Neural progenitor cell (in vitro differentiated cells): ENCODE measurements at regions not wholly inside any gene's neighbourhood (a gene's known extent, or its start where the extent isn't known, plus 50 kb on each side); places are given as distances from the start of the nearest gene placed in this dataset.

Experiments used
- DNase-seq: peaks from one replicate; pipeline ENCODE4 v3.0.0-alpha.2; 2016; ENCODE audit warnings: low spot score
- H2AFZ ChIP-seq: fragments of 200-600 bp; sonication (generic); replicated peaks from 2 replicates; pipeline ENCODE4 v1.6.1; 2016; ENCODE audit warnings: antibody characterized with exemption
- H3F3A ChIP-seq: fragments of 200-600 bp; sonication (generic); 2 replicates; pipeline ENCODE4 v1.6.1; 2016; ENCODE audit warnings: antibody characterized with exemption, low read depth
- H3K27ac ChIP-seq: fragments of 200-600 bp; sonication (generic); 2 replicates; pipeline ENCODE4 v1.5.1; 2016; ENCODE audit warnings: mild to moderate bottlenecking
- H3K27me3 ChIP-seq: fragments of 200-600 bp; sonication (generic); 2 replicates; pipeline ENCODE4 v1.6.1; 2016; ENCODE audit warnings: mild to moderate bottlenecking, moderate library complexity
- H3K36me3 ChIP-seq: fragments of 200-600 bp; sonication (generic); 2 replicates; pipeline ENCODE4 v1.5.1; 2016
- H3K4me1 ChIP-seq: fragments of 200-600 bp; sonication (generic); 2 replicates; pipeline ENCODE4 v1.6.1; 2016; ENCODE audit warnings: mixed run types
- H3K4me2 ChIP-seq: fragments of 200-600 bp; sonication (generic); 2 replicates; pipeline ENCODE4 v1.6.1; 2016
- H3K4me3 ChIP-seq: fragments of 200-600 bp; sonication (generic); 2 replicates; pipeline ENCODE4 v1.5.1; 2016
- H3K79me2 ChIP-seq: fragments of 200-600 bp; sonication (generic); 2 replicates; pipeline ENCODE4 v1.6.1; 2016; ENCODE audit warnings: low read depth
- H3K9ac ChIP-seq: fragments of 200-600 bp; sonication (generic); 2 replicates; pipeline ENCODE4 v1.6.1; 2016
- H3K9me3 ChIP-seq: fragments of 200-600 bp; sonication (generic); 2 replicates; pipeline ENCODE4 v1.5.1; 2016; ENCODE audit warnings: low read depth
- H4K20me1 ChIP-seq: fragments of 200-600 bp; sonication (generic); 2 replicates; pipeline ENCODE4 v1.6.1; 2016; ENCODE audit warnings: low read depth
- H3K27ac Mint-ChIP-seq: 3 replicates; pipeline ENCODE4 v1.8.0; 2021; ENCODE audit warnings: mixed read lengths
- H3K27me3 Mint-ChIP-seq: 2 replicates; pipeline ENCODE4 v1.8.0; 2022; ENCODE audit warnings: low read depth, mild to moderate bottlenecking, inconsistent platforms, moderate library complexity, mixed read lengths; ENCODE audit not compliant: insufficient read depth
- H3K36me3 Mint-ChIP-seq: 3 replicates; pipeline ENCODE4 v1.8.0; 2021; ENCODE audit warnings: mixed read lengths
- H3K4me1 Mint-ChIP-seq: 3 replicates; pipeline ENCODE4 v1.8.0; 2021; ENCODE audit warnings: mixed read lengths
- H3K4me3 Mint-ChIP-seq: 3 replicates; pipeline ENCODE4 v1.8.0; 2021; ENCODE audit warnings: mild to moderate bottlenecking, moderate library complexity, mixed read lengths
- H3K9me3 Mint-ChIP-seq: 3 replicates; pipeline ENCODE4 v1.8.0; 2020; ENCODE audit warnings: mixed read lengths
- CTCF ChIP-seq: fragments of 200-600 bp; sonication (generic); IDR thresholded peaks from 2 replicates; pipeline ENCODE4 v1.5.1; 2017; ENCODE audit warnings: antibody characterized with exemption, mild to moderate bottlenecking
- EZH2 ChIP-seq: fragments of 200-600 bp; sonication (generic); IDR thresholded peaks from 2 replicates; pipeline ENCODE4 v1.6.1; 2017; ENCODE audit warnings: antibody characterized with exemption, mild to moderate bottlenecking, moderate library complexity
- EZH2phosphoT487 ChIP-seq: fragments of 200-600 bp; sonication (generic); IDR thresholded peaks from 2 replicates; pipeline ENCODE4 v1.6.1; 2017; ENCODE audit warnings: antibody characterized with exemption

- Histone ChIP-seq H3K9ac (no peak overlapping the region), H3K4me3 (no peak overlapping the region), H3K9me3 (no peaks in the 10 kb centered on the region)
These were observed 229.3 kb downstream of the SNX18 start for GRCh38 chr5:54746777-54747398.

GRCh38 chr5:54746346-54746745 lies 228.8 kb downstream of the SNX18 start:
- TF ChIP-seq EZH2: no peak
- TF ChIP-seq EZH2phosphoT487: no peak
- TF ChIP-seq CTCF: no peak
- H3K36me3 ChIP-seq: no peaks in the 10 kb centered on the region
- H3K4me1 ChIP-seq: peaks cover 19% of the 10 kb centered on the region
- no peaks in the 10 kb centered on the region for H3K79me2 ChIP-seq
- H3K4me2 ChIP-seq: no peak overlapping the region
- no peaks in the 10 kb centered on the region for H3K36me3 Mint-ChIP-seq
- H3K4me1 Mint-ChIP-seq: peaks cover 13% of the 10 kb centered on the region
- DNase-seq: no peak
- H3K9ac ChIP-seq: no peak overlapping the region
- no peak overlapping the region for H2AFZ ChIP-seq
- H3K4me3 Mint-ChIP-seq: no peak overlapping the region
- H3F3A ChIP-seq: peaks cover 4% of the 10 kb centered on the region
- H3K27me3 Mint-ChIP-seq: peaks cover 5% of the 10 kb centered on the region
- no peaks in the 10 kb centered on the region for H3K27me3 ChIP-seq
- H3K4me3 ChIP-seq: no peak overlapping the region
- no peaks in the 10 kb centered on the region for H3K9me3 ChIP-seq
- no peaks in the 10 kb centered on the region for H4K20me1 ChIP-seq
- H3K9me3 Mint-ChIP-seq: no peaks in the 10 kb centered on the region
- H3K27ac Mint-ChIP-seq: no peak overlapping the region
- H3K27ac ChIP-seq: no peak overlapping the region

More at GRCh38 chr5:54746777-54747398, 229.3 kb downstream of the SNX18 start:
- H3K36me3 Mint-ChIP-seq: no peaks in the 10 kb centered on the region
- peaks cover 5% of the 10 kb centered on the region for H3K27me3 Mint-ChIP-seq
- no peak overlapping the region for H3K27ac Mint-ChIP-seq
- H3K4me3 Mint-ChIP-seq: no peak overlapping the region
- peaks cover 4% of the 10 kb centered on the region for H3F3A ChIP-seq
- no peaks in the 10 kb centered on the region for H3K79me2 ChIP-seq
- H3K4me2 ChIP-seq: no peak overlapping the region
- TF ChIP-seq EZH2phosphoT487 (no peak), CTCF (no peak), EZH2 (no peak)
- no peaks in the 10 kb centered on the region for H3K27me3 ChIP-seq
- DNase-seq: no peak
- peaks cover 13% of the 10 kb centered on the region for H3K4me1 Mint-ChIP-seq
- H3K9me3 Mint-ChIP-seq: no peaks in the 10 kb centered on the region
- H3K36me3 ChIP-seq: no peaks in the 10 kb centered on the region
- no peaks in the 10 kb centered on the region for H4K20me1 ChIP-seq
- H3K27ac ChIP-seq: no peak overlapping the region
- H2AFZ ChIP-seq: no peak overlapping the region
- H3K4me1 ChIP-seq: peaks cover 19% of the 10 kb centered on the region

DNA sequence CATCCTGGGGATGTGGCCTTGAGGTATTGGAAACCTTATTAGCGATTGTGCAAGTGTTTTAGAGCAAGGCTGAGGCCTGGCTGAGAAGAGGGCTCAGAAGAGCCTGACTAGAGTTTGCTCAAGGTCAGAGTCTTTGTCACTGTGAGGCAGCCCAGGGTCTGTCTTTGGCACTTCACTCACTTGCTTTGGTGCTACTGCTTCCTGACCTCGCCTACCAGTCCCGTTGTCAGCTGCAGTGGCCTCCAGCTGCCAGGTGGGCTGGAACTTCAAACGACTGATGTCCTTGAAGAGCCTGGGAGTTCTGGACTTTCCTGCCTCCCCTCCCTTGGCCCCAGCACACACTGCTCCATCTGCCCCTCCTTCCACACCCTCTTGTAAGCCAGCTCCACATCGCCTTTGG lies 228.0 kb downstream of the SNX18 start:
- no peak for TF ChIP-seq CTCF
- no peak for TF ChIP-seq EZH2phosphoT487
- no peak for TF ChIP-seq EZH2
- no peaks in the 10 kb centered on the region for H3K79me2 ChIP-seq
- no peak overlapping the region for H3K4me3 ChIP-seq
- Mint-ChIP-seq H3K27ac (peak overlapping the region; percentile 38), H3K36me3 (no peaks in the 10 kb centered on the region), H3K4me1 (peaks cover 13% of the 10 kb centered on the region), H3K4me3 (no peak overlapping the region), H3K9me3 (peaks cover 2% of the 10 kb centered on the region), H3K27me3 (peaks cover 5% of the 10 kb centered on the region)
- H3K27ac ChIP-seq: no peak overlapping the region
- H4K20me1 ChIP-seq: no peaks in the 10 kb centered on the region
- no peak overlapping the region for H3K9ac ChIP-seq
- H3K9me3 ChIP-seq: no peaks in the 10 kb centered on the region
- DNase-seq: no peak
- H3K4me1 ChIP-seq: peaks cover 19% of the 10 kb centered on the region
- H3K27me3 ChIP-seq: no peaks in the 10 kb centered on the region
- no peak overlapping the region for H2AFZ ChIP-seq
- H3K36me3 ChIP-seq: no peaks in the 10 kb centered on the region
- H3F3A ChIP-seq: peaks cover 4% of the 10 kb centered on the region
- H3K4me2 ChIP-seq: no peak overlapping the region
